HG02642 (cell line): ENCODE measurements at regions not wholly inside any gene's neighbourhood (a gene's known extent, or its start where the extent isn't known, plus 50 kb on each side); places are given as distances from the start of the nearest gene placed in this dataset.

Source experiments
- ATAC-seq: cut with Tn5 transposase; IDR thresholded peaks from one replicate; pipeline ENCODE4 v1.9.1; 2021; ENCODE audit warnings: mild to moderate bottlenecking; ENCODE audit not compliant: unreplicated experiment, poor library complexity

GRCh38 chr19:30118760-30119159, 176.7 kb downstream of the URI1 start:
- ATAC-seq, result no peak

GRCh38 chr19:30119180-30119908, 177.3 kb downstream of the URI1 start:
- no peak for ATAC-seq

DNA sequence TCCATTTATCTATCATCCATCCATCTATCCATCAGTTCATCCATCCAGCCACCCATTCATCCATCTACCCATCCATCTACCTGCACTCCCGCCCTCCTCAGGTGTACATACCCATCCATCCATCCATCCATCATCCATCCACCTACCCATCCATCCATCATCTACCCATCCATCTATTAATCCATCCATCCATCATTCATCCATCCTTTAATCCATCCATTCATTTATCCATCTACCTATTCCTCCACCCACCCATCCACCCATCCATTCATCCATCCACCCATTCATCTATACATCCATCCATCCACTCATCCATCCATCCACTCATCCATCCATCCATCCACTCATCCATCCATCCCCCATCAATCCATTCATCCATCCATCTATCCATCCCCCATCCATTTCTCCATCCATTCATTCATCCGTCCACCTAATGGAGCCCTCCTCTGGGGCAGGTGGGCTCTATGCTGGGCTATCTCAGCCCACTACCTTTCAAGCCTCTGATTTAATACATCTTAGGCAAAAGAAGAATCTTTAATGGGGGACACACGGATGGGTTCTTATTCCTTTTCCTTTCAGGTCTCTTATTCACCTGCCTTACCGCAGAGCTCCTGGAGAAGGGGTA, 178.9 kb downstream of the URI1 start:
- no peak for ATAC-seq

GRCh38 chr19:30122431-30122830, 180.4 kb downstream of the URI1 start:
- ATAC-seq, result no peak

DNA sequence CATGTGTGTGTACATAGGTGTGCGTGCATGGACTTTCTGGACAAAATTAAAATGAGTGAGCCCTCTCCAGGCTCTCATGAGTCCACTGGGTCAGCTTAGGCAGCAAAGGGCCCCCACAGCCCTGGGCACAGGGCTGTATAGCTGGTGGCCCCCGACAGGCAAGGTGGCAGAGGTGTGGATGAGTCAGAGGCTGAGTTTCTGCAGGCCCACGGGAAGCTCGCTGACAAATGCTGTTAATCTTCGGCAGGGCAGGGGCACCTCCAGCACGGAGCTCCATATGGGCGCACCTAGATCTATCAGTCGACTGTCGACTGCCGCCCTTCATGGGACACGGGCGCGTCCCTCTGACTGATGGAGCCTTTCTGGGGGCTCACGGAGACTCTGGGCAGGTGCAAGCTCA, 181.1 kb downstream of the URI1 start:
- no peak for ATAC-seq

DNA sequence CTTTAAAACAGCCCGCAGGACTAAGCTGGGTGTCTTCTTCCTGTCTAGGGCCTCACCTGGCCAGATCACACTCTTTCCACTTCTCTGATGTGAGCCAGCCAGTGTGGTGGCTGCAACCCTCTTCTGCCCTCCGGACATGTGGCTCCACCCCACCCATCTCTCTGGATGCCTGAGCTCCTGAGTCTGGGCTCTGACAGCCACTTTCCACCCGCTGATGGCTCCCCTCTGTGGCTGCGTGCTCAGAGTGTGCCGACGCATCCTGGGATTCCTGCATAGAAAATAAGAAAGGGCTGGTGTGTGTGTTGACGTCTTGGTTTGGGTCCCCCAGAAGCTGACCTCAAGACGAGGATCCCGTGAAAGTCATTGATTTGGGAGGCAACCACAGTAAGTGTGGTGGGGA, 181.6 kb downstream of the URI1 start:
- no peak for ATAC-seq

GRCh38 chr19:30128211-30128610, 186.2 kb downstream of the URI1 start:
- ATAC-seq, result no peak

GRCh38 chr19:30130356-30131122, 188.5 kb downstream of the URI1 start:
- no peak for ATAC-seq

DNA sequence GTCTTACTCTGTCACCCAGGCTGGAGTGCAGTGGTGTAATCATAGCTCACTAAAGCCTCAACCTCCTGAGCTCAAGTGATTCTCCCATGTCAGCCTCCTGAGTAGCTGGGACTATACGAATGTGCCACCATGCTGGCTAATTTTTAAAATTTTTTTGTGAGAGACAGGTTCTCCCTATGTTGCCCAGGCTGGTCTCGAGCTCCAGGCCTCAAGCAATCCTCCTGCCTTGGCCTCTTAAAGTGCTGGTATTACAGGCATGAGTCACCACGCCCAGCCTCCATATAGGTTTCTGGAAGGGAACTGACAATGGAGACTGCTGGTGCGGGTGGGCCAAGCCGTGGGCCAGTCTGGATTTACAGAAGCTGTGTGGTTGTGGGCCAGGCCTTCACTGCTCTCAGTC, 189.2 kb downstream of the URI1 start:
- ATAC-seq, result no peak

DNA sequence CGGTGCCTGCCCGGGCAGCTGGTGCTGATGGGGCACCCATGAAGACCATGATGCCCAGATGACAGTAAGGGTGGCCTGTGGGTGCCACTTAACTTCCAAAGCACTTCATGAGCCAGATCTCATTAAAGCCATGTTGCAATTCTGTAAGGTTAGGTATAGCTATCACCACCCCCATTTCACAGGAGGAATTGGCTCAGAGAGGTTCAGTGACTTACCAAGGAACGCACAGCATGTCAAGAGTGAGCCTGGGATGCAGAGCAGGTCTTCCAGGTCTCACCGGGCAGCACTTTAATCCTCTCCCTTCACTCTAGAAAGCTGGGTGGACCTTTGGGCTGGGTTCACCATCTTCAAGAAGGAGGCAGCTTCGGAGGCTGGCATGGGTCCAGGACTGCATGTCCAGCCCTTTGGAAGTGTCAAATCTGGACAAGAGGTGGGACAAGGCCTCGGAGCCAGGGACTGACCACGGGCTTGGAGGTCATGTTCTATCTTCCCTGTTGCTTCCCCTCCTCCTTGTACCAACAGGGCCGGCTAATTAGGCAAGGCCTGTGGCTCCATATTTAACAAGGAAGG, 189.8 kb downstream of the URI1 start:
- no peak for ATAC-seq

DNA sequence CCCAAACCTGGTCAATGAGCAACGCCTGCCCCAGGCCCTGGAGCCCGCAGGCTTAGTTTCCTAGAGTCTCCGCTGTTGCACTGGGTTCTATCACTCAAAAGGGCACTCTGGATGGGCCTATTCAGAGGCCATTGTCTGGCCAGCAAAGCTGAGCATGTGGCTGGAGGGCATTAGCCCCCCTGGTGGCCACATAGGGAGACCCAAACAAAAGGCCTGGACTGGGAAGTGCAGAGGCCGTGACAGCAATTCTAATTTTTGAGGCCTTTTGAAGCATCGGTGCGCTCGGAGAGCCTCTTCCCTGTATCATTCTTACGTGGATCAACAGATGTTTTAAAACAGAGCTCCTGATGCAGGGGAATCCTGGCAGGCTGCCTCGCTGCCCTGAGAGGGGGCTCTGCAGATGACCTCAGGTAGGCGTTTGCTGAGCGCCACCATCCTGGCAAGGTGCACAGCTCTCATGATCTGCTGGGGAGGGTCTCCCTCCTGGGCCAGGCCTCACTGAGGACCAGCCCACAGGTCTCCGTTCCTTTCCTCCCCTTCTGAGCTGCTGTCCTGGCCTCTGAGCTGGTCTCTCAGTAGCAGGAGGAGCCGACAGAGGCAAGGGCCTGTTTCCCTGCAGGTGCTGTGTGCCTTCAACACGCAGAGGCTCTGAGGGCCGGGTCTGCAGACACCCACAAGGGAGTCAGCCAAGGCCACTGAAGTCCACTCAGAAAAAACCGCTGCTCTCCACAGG, 190.5 kb downstream of the URI1 start:
- ATAC-seq, result no peak

GRCh38 chr19:30133803-30134202, 191.8 kb downstream of the URI1 start:
- no peak for ATAC-seq

DNA sequence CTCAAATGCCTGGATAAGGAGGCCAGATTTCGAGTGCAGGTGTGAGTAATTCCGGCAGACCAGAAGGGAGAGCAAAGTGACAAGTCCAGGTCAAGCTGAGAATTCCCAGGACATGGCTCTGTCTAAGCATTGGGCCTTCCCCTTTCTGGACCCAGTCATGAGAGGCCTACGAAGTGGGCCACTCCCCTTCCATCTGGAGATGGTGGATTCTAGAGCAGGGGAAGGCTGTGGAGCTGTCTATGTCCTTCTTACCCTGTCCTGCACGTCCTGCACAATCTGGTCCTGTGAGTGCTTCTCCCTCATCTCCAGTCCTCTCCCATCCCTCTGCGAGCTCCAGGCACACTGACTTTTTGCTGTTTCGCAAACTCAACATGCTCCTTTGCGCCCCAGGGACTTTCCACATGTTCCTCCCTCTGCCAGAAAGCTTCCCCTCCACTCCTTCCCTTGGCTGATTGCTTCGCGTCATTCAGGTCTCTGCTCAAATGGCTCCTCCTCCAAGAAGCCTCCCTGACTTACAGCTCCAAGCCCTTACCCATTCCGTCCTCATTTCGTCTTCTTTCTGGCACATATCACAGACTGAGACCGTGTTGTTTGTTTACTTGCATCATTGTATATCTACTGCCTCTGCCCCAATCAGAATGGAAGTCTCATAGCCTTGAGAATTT, 193.2 kb downstream of the URI1 start:
- ATAC-seq, result no peak

GRCh38 chr19:30135797-30136196, 193.8 kb downstream of the URI1 start:
- no peak for ATAC-seq

- no peak for ATAC-seq
Measured at GRCh38 chr19:30136611-30137195, 194.7 kb downstream of the URI1 start.

DNA sequence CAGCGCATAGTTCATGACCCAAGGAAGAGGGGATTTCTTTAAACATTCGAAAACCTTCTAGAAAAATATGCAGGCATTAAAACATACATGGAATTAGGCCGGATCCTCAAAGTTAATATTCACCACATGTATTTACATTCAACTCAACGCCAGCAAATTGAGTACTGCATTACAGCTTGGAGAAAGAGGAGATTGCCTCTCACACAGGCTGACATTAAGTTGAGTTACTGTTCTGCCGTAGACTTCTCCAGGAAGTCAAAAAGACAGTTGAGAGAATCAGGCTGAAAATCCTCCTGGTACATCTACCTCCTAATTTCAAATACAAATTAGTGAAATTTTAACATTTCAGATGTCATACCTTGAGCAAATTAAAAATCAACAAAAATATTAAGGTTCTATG, 195.7 kb downstream of the URI1 start:
- no peak for ATAC-seq

DNA sequence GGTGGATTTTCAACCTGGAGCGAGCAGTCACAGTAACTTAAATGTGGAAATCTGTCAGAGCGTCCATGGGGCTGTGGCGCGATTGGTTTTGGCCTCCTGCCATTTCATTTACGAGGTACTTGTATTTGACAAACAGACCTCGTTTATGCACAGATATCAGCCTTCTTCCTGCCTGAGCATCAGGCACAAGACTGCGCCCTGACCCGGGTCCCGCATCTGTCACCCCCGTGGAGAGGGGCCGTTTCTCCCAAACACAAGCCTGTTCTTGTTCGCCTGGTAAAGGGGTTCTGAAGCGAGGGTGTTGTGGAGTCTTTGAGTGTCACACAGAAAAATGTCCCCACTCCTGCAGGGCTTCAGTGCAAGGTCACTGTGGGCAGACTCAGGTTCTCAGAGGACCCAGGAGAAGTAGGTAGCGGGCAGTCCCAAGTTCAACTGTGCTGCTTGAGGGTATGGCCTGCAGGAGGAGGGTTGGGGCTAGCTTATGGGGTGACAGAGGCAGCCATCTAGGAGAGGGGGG, 202.3 kb downstream of the URI1 start:
- no peak for ATAC-seq

GRCh38 chr19:30144802-30145201, 202.8 kb downstream of the URI1 start:
- no peak for ATAC-seq

- no peak for ATAC-seq
Measured at GRCh38 chr19:30145467-30145866, 203.4 kb downstream of the URI1 start.
